AG09319 (cell line): ENCODE measurements at regions not wholly inside any gene's neighbourhood (a gene's known extent, or its start where the extent isn't known, plus 50 kb on each side); places are given as distances from the start of the nearest gene placed in this dataset.

Experiments
- DNase-seq: peaks from one replicate; pipeline ENCODE4 v3.0.0-alpha.2; 2010; ENCODE audit warnings: low read depth; ENCODE audit errors: extremely low read depth
- TF ChIP-seq, protein P1 (sequence below): IDR thresholded peaks from 2 replicates; pipeline ENCODE4 v1.5.1; 2011; ENCODE audit warnings: low read depth, mild to moderate bottlenecking, inconsistent platforms, low read length, moderate library complexity

DNA sequence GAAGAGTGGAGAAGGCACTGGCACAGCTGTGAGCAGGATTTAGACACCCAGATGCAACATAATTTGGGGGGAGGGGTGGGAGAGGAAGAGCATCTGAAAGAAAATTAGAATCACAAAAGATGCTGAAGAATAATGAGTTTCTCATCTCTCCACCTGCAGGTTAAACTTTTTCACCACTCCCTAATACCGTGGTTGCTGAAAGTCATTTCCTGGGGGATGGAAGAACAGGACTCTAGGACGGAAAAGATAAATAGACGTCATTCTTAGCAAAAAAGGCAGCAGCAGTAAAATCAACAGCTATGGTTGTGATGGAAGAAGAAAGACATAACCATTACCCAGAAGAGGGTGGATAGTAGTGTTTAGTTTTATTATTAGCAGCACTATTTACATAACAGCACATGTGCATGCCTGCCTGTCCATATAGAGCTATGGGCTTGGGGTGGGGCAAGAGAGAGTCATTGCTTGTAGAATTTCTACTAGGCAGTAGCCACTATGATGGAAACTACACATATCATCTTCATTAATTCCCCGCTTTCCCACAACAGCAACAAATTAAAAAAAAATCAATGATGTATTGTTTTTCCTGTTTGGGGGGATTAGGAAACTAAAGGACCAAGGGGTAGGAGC, 212.2 kb downstream of the TRIB2 start:
- TF ChIP-seq, protein P1, sequence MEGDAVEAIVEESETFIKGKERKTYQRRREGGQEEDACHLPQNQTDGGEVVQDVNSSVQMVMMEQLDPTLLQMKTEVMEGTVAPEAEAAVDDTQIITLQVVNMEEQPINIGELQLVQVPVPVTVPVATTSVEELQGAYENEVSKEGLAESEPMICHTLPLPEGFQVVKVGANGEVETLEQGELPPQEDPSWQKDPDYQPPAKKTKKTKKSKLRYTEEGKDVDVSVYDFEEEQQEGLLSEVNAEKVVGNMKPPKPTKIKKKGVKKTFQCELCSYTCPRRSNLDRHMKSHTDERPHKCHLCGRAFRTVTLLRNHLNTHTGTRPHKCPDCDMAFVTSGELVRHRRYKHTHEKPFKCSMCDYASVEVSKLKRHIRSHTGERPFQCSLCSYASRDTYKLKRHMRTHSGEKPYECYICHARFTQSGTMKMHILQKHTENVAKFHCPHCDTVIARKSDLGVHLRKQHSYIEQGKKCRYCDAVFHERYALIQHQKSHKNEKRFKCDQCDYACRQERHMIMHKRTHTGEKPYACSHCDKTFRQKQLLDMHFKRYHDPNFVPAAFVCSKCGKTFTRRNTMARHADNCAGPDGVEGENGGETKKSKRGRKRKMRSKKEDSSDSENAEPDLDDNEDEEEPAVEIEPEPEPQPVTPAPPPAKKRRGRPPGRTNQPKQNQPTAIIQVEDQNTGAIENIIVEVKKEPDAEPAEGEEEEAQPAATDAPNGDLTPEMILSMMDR = no peak
- DNase-seq = no peak

- TF ChIP-seq, protein P1 = no peak
- DNase-seq = no peak
These were observed 213.0 kb downstream of the TRIB2 start for GRCh38 chr2:12929758-12930157.

- no peak for DNase-seq
- TF ChIP-seq, protein P1 = no peak
These were observed 213.7 kb downstream of the TRIB2 start for GRCh38 chr2:12930391-12930790.

- TF ChIP-seq, protein P1 = peak; percentile 93
- DNase-seq = no peak
These were observed 214.6 kb downstream of the TRIB2 start for GRCh38 chr2:12931186-12931844.

DNA sequence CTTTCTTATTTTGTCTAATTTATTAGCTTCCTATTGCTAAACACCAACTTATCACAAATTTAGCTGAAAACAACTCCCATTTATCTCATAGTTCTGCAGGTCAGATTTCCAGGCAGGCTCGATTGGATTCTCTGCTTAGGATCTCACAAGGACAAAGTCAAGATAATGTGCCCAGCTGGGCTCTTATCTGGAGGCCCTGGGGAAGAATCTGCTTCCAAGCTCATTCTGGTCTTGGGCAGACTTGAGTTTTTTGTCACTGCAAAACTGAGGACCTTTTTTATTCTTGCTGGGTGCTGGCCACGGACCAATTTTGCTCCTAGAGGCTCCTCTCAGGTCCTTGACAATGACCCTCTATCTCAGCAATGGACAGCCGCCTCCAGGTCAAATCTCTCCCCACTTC, 215.5 kb downstream of the TRIB2 start:
- TF ChIP-seq, protein P1 = no peak
- DNase-seq = no peak

- TF ChIP-seq, protein P1 = no peak
- no peak for DNase-seq
These were observed 217.5 kb downstream of the TRIB2 start for GRCh38 chr2:12934146-12934756.

DNA sequence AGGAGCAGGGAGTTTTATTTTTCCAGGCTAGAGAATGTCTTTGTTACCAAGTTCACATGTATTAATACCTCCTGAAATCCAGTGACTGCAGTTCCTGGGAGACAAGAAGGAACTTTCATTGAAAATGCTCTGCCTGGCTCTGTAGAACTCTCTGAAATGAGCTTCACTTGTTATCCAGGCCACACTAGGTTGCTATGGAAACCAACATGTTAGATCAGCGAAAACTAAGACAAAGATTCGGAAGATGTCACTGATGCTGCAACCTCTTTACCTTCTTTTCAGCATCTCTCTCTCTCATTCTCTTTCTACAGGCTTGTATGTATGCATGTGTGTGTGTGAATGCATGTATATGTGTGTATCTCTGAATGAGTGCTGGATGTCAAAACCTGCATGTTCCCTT, 218.5 kb downstream of the TRIB2 start:
- TF ChIP-seq, protein P1 = no peak
- no peak for DNase-seq
